CD8-positive, alpha-beta memory T cell (primary cell): ENCODE measurements at regions not wholly inside any gene's neighbourhood (a gene's known extent, or its start where the extent isn't known, plus 50 kb on each side); places are given as distances from the start of the nearest gene placed in this dataset.
"Not testable (repeated sequence)": the region's sequence is repeated elsewhere in the genome, so short reads cannot be mapped to it uniquely, and the experiment has no call there.

ENCODE experiments used
- CTCF ChIA-PET: fragments of 350-600 bp; sonication (Branson Sonifier 250); formaldehyde crosslinking; loops from one replicate; lab custom pipeline; 2021; ENCODE audit warnings: antibody characterized with exemption; lab: Charles Lee
- POLR2A ChIA-PET: fragments of 350-600 bp; sonication (Branson Sonifier 250); formaldehyde crosslinking; loops from one replicate; lab custom pipeline; 2021; ENCODE audit warnings: antibody characterized with exemption; lab: Charles Lee
- DNase-seq, 5 donors: peaks; one replicate each; pipeline versions ENCODE4 v3.0.0 to v3.0.0-alpha.2; 2020 to 2022; ENCODE audit warnings: mixed read lengths in 1 of 5
- H3K27ac ChIP-seq: one replicate; pipeline ENCODE4 v1.7.0; 2013; ENCODE audit warnings: low read depth, mild to moderate bottlenecking, low read length, moderate library complexity
- H3K27me3 ChIP-seq: 2 replicates; pipeline ENCODE4 v1.7.0; 2013; ENCODE audit warnings: low read length, mild to moderate bottlenecking; ENCODE audit not compliant: insufficient read depth, poor library complexity, severe bottlenecking
- H3K36me3 ChIP-seq: 2 replicates; pipeline ENCODE4 v1.7.0; 2013; ENCODE audit warnings: mild to moderate bottlenecking, low read length, moderate library complexity; ENCODE audit not compliant: insufficient read depth
- H3K4me1 ChIP-seq: 2 replicates; pipeline ENCODE4 v1.7.0; 2013; ENCODE audit warnings: mild to moderate bottlenecking, low read length, moderate library complexity; ENCODE audit not compliant: insufficient read depth
- H3K4me3 ChIP-seq: 2 replicates; pipeline ENCODE4 v1.7.0; 2013; ENCODE audit warnings: mild to moderate bottlenecking, low read length
- H3K9me3 ChIP-seq: 2 replicates; pipeline ENCODE4 v1.7.0; 2013; ENCODE audit warnings: mild to moderate bottlenecking, low read length
- H3K27ac Mint-ChIP-seq, 8 donors: one replicate each; pipeline ENCODE4 v1.8.0; 2020 to 2021; ENCODE audit warnings: mixed read lengths in 8 of 8, mild to moderate bottlenecking in 6 of 8, inconsistent platforms in 3 of 8, moderate library complexity in 3 of 8
- H3K27me3 Mint-ChIP-seq, 2 donors: one replicate each; pipeline ENCODE4 v1.8.0; 2020 to 2021; ENCODE audit warnings: mixed read lengths in 2 of 2, mild to moderate bottlenecking in 1 of 2, moderate library complexity in 1 of 2
- H3K36me3 Mint-ChIP-seq, 3 donors: one replicate each; pipeline ENCODE4 v1.8.0; 2020 to 2021; ENCODE audit warnings: mixed read lengths in 3 of 3, inconsistent platforms in 1 of 3, mild to moderate bottlenecking in 1 of 3
- H3K4me1 Mint-ChIP-seq, 3 donors: one replicate each; pipeline ENCODE4 v1.8.0; 2020 to 2021; ENCODE audit warnings: mixed read lengths in 3 of 3, inconsistent platforms in 1 of 3, mild to moderate bottlenecking in 1 of 3
- H3K4me3 Mint-ChIP-seq, 7 donors: one replicate each; pipeline ENCODE4 v1.8.0; 2020 to 2021; ENCODE audit warnings: mixed read lengths in 7 of 7, mild to moderate bottlenecking in 6 of 7, moderate library complexity in 4 of 7, inconsistent platforms in 2 of 7
- H3K9me3 Mint-ChIP-seq, 5 donors: one replicate each; pipeline ENCODE4 v1.8.0; 2020 to 2022; ENCODE audit warnings: mixed read lengths in 5 of 5, mild to moderate bottlenecking in 3 of 5, moderate library complexity in 2 of 5, inconsistent platforms in 1 of 5

DNA sequence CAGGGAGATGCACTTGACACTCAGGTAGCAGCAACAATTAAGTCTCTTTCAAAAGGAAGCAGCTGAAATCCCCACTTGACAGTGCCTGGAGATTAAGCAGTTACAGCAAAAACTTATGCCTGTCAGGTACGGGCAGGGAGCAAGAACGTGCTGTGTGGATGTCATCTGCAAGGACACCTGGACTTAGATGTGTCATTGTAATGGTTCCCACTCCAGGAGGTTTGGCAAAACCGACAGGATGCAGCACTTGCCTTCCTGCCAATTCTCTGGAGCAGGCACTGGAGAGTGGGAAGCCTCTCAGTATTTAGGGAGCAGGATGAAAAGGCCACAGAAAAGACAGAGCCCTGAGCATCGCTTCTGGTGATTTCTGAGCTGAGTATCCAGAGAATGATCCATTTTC, 292.4 kb downstream of the PDCD6IP start:
- Mint-ChIP-seq H3K4me3 (no peak overlapping the region), H3K4me1 (no peaks in the 10 kb centered on the region), H3K27ac (no peak overlapping the region), H3K27me3 (peaks cover 15 to 25% of the 10 kb centered on the region in 2 donors), H3K36me3 (peaks cover 0 to 5% (median 0%) of the 10 kb centered on the region in 3 donors), H3K9me3 (peaks cover 0 to 8% (median 5%) of the 10 kb centered on the region in 5 donors)
- no peaks in the 10 kb centered on the region for H3K9me3 ChIP-seq
- H3K27ac ChIP-seq = no peak overlapping the region
- H3K27me3 ChIP-seq = no peaks in the 10 kb centered on the region
- no peaks in the 10 kb centered on the region for H3K36me3 ChIP-seq
- DNase-seq = no peak
- ChIA-PET CTCF (no interaction called here), POLR2A (no interaction called here)
- no peaks in the 10 kb centered on the region for H3K4me1 ChIP-seq
- no peak overlapping the region for H3K4me3 ChIP-seq

GRCh38 chr3:34094280-34094679, 295.9 kb downstream of the PDCD6IP start:
- POLR2A ChIA-PET, H3K9me3 Mint-ChIP-seq, DNase-seq, CTCF ChIA-PET, H3K4me1 ChIP-seq, H3K4me3 Mint-ChIP-seq, H3K27me3 ChIP-seq, H3K4me1 Mint-ChIP-seq, H3K27ac ChIP-seq, H3K4me3 ChIP-seq, H3K36me3 Mint-ChIP-seq, H3K9me3 ChIP-seq, H3K27ac Mint-ChIP-seq, H3K36me3 ChIP-seq: not testable (repeated sequence)
- peaks cover 12 to 23% of the 10 kb centered on the region in 2 donors for H3K27me3 Mint-ChIP-seq

- POLR2A ChIA-PET = no interaction called here
- Histone ChIP-seq H3K36me3 (no peaks in the 10 kb centered on the region), H3K9me3 (no peaks in the 10 kb centered on the region), H3K4me3 (no peak overlapping the region), H3K27ac (no peak overlapping the region), H3K4me1 (no peaks in the 10 kb centered on the region), H3K27me3 (no peaks in the 10 kb centered on the region)
- Mint-ChIP-seq H3K4me3 (no peak overlapping the region), H3K27ac (no peak overlapping the region), H3K36me3 (no peaks in the 10 kb centered on the region), H3K27me3 (peaks cover 4 to 5% of the 10 kb centered on the region in 2 donors), H3K9me3 (peaks cover 0 to 6% (median 4%) of the 10 kb centered on the region in 5 donors), H3K4me1 (no peaks in the 10 kb centered on the region)
- CTCF ChIA-PET = no interaction called here
- no peak for DNase-seq
Observed at GRCh38 chr3:34102288-34102687, 303.9 kb downstream of the PDCD6IP start.

DNA sequence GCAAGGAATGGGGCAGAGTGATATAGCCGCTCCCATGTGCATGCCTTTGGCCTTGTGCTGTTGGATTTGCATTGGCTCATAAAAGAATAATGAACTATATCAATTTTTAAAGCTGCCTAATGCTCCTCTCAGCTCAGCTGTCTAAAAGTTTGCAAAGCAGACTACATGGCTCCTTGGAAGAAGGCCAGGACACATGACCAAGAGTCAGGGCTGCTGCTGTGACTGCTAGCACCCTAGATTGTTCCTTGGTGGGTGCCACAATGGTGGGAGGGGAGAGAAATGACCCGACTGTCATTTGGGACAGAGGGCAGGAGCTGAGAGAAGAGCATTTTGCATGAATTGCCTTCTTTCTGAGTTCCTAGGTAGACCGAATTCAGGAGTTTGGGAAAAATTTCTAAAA, 307.9 kb downstream of the PDCD6IP start:
- no peak overlapping the region for H3K4me3 Mint-ChIP-seq
- no peaks in the 10 kb centered on the region for H3K4me1 ChIP-seq
- H3K36me3 Mint-ChIP-seq = no peaks in the 10 kb centered on the region
- no peak for DNase-seq
- H3K4me3 ChIP-seq = no peak overlapping the region
- H3K27ac Mint-ChIP-seq = no peak overlapping the region
- H3K27me3 Mint-ChIP-seq = peaks cover 4 to 5% of the 10 kb centered on the region in 2 donors
- POLR2A ChIA-PET = no interaction called here
- H3K36me3 ChIP-seq = no peaks in the 10 kb centered on the region
- H3K4me1 Mint-ChIP-seq = no peaks in the 10 kb centered on the region
- H3K9me3 ChIP-seq = no peaks in the 10 kb centered on the region
- H3K9me3 Mint-ChIP-seq = no peaks in the 10 kb centered on the region
- CTCF ChIA-PET = no interaction called here
- H3K27me3 ChIP-seq = no peaks in the 10 kb centered on the region
- H3K27ac ChIP-seq = no peak overlapping the region

- no peak overlapping the region for H3K4me3 Mint-ChIP-seq
- H3K4me1 Mint-ChIP-seq = no peaks in the 10 kb centered on the region
- Histone ChIP-seq H3K27me3 (no peaks in the 10 kb centered on the region), H3K4me3 (no peak overlapping the region), H3K36me3 (no peaks in the 10 kb centered on the region), H3K27ac (no peak overlapping the region), H3K4me1 (no peaks in the 10 kb centered on the region), H3K9me3 (no peaks in the 10 kb centered on the region)
- H3K27ac Mint-ChIP-seq = no peak overlapping the region
- H3K9me3 Mint-ChIP-seq = no peaks in the 10 kb centered on the region
- ChIA-PET CTCF (no interaction called here), POLR2A (no interaction called here)
- peaks cover 4 to 5% of the 10 kb centered on the region in 2 donors for H3K27me3 Mint-ChIP-seq
- H3K36me3 Mint-ChIP-seq = no peaks in the 10 kb centered on the region
- DNase-seq = no peak
Observed at GRCh38 chr3:34106879-34107278, 308.4 kb downstream of the PDCD6IP start.

DNA sequence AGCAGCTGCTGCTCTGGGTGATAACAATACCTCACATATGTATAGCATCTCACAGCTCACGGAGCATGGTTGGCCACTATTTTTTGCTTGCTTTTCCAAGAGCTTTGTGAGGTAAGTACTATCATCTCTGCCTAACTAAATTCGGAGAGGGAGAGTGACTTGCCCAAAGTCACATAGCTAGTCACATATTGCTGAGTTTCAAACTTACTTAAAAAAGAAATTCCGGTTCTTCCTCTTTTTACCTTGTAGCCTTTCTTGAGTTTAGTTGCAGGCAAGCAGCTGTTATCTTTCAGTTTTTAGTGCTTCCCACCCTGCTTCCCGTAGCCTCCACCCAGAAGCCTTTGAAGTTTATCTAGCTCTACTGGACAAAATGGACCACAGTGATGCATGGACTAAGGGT, 309.2 kb downstream of the PDCD6IP start:
- Histone ChIP-seq H3K4me1 (no peaks in the 10 kb centered on the region), H3K27ac (no peak overlapping the region), H3K4me3 (no peak overlapping the region), H3K27me3 (no peaks in the 10 kb centered on the region), H3K9me3 (no peaks in the 10 kb centered on the region), H3K36me3 (no peaks in the 10 kb centered on the region)
- Mint-ChIP-seq H3K36me3 (no peaks in the 10 kb centered on the region), H3K9me3 (no peaks in the 10 kb centered on the region), H3K27ac (no peak overlapping the region), H3K27me3 (peaks cover 2 to 5% of the 10 kb centered on the region in 2 donors), H3K4me1 (no peaks in the 10 kb centered on the region), H3K4me3 (no peak overlapping the region)
- DNase-seq = no peak
- CTCF ChIA-PET = no interaction called here
- POLR2A ChIA-PET = no interaction called here

DNA sequence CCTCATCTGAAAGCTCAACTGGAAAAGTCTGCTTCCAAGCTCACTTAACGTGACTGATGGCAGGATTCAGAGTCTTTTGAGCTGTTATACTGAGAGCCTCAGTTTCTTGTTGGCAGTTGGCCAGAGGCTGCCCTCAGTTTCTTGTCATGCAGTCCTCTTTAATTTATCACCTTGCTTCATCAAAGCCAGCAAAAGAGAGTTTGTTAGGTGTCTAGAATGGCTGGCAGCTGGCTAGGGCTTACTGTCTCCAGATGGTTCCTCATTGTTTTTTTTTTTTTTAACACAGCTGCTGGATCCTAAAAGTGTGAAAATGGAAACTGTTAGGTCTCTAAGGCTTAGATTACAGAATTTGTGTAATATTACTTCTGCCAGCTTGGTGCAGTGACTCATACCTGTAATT, 310.6 kb downstream of the PDCD6IP start:
- H3K36me3 Mint-ChIP-seq = no peaks in the 10 kb centered on the region
- CTCF ChIA-PET = no interaction called here
- H3K27me3 Mint-ChIP-seq = peaks cover 2 to 5% of the 10 kb centered on the region in 2 donors

GRCh38 chr3:34109846-34110245, 311.4 kb downstream of the PDCD6IP start:
- H3K27me3 ChIP-seq = no peaks in the 10 kb centered on the region
- no peaks in the 10 kb centered on the region for H3K9me3 Mint-ChIP-seq
- H3K4me3 ChIP-seq = no peak overlapping the region
- no peak for DNase-seq
- H3K4me1 ChIP-seq = no peaks in the 10 kb centered on the region
- H3K27me3 Mint-ChIP-seq = peaks cover 0 to 5% of the 10 kb centered on the region in 2 donors
- no peak overlapping the region for H3K27ac ChIP-seq
- no peaks in the 10 kb centered on the region for H3K9me3 ChIP-seq
- ChIA-PET POLR2A (no interaction called here), CTCF (no interaction called here)
- no peaks in the 10 kb centered on the region for H3K4me1 Mint-ChIP-seq
- H3K4me3 Mint-ChIP-seq = no peak overlapping the region
- H3K27ac Mint-ChIP-seq = no peak overlapping the region
- no peaks in the 10 kb centered on the region for H3K36me3 ChIP-seq
- no peaks in the 10 kb centered on the region for H3K36me3 Mint-ChIP-seq

More for the DNA sequence above, 310.6 kb downstream of the PDCD6IP start:
- Mint-ChIP-seq H3K4me3 (no peak overlapping the region), H3K4me1 (no peaks in the 10 kb centered on the region), H3K27ac (no peak overlapping the region), H3K9me3 (no peaks in the 10 kb centered on the region)
- Histone ChIP-seq H3K4me1 (no peaks in the 10 kb centered on the region), H3K4me3 (no peak overlapping the region), H3K9me3 (no peaks in the 10 kb centered on the region), H3K27ac (no peak overlapping the region), H3K36me3 (no peaks in the 10 kb centered on the region), H3K27me3 (no peaks in the 10 kb centered on the region)
- POLR2A ChIA-PET = no interaction called here
- DNase-seq = no peak

- no peak overlapping the region for H3K4me3 Mint-ChIP-seq
- H3K4me1 Mint-ChIP-seq = no peaks in the 10 kb centered on the region
- no peaks in the 10 kb centered on the region for H3K9me3 ChIP-seq
- DNase-seq = no peak
- no peaks in the 10 kb centered on the region for H3K4me1 ChIP-seq
- H3K27me3 ChIP-seq = no peaks in the 10 kb centered on the region
- H3K36me3 Mint-ChIP-seq = no peaks in the 10 kb centered on the region
- no peak overlapping the region for H3K4me3 ChIP-seq
- CTCF ChIA-PET = no interaction called here
- peaks cover 2 to 5% (median 4%) of the 10 kb centered on the region in 5 donors for H3K9me3 Mint-ChIP-seq
- no peak overlapping the region for H3K27ac ChIP-seq
- POLR2A ChIA-PET = no interaction called here
- H3K27me3 Mint-ChIP-seq = no peaks in the 10 kb centered on the region
- H3K27ac Mint-ChIP-seq = no peak overlapping the region
- no peaks in the 10 kb centered on the region for H3K36me3 ChIP-seq
Observed at GRCh38 chr3:34111361-34111760, 312.9 kb downstream of the PDCD6IP start.
